GM19455 (cell line): ENCODE measurements at regions not wholly inside any gene's neighbourhood (a gene's known extent, or its start where the extent isn't known, plus 50 kb on each side); places are given as distances from the start of the nearest gene placed in this dataset.
"Not testable (repeated sequence)": the region's sequence is repeated elsewhere in the genome, so short reads cannot be mapped to it uniquely, and the experiment has no call there.

Source experiments
- ATAC-seq: cut with Tn5 transposase; IDR thresholded peaks from one replicate; pipeline ENCODE4 v1.9.1; 2021; ENCODE audit not compliant: unreplicated experiment

DNA sequence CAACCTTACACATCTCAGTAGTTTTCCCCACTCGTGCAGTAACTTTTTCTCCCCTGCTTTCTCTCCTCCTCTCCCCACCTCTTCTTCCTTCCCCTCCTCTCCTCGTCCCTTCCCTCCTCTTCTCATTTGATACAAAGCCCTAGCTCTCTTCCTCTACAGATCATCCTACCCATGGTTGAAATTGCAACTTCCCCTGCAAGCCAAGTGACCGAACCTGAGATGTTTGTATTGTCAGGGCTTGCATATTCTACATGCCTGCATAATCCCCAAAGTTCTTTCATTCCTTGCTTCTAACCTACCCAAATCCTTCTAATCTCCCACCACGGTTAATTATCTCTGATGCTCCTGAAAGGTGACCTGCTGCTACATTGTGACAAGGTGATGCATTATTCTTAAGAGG is 408.6 kb upstream of the AMELY start:
- not testable (repeated sequence) for ATAC-seq

DNA sequence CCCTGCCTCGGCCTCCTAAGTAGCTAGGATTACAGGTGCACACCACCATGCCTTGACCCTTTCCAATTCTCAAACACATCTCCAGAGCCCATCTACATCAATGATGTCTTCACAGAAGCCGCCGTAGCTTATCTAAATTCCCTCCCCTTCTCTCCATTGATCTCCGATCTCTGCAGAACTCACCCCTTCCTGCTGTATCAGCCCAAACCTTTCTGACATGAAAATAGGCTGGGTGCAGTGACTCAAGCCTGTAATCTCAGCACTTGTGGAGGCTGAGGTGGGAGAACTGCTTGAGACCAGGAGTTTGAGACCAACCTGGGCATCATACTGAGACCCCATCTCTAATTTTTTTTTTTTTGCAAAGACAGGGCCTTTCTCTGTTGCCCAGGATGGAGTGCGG is 406.6 kb upstream of the AMELY start:
- ATAC-seq, result no peak

DNA sequence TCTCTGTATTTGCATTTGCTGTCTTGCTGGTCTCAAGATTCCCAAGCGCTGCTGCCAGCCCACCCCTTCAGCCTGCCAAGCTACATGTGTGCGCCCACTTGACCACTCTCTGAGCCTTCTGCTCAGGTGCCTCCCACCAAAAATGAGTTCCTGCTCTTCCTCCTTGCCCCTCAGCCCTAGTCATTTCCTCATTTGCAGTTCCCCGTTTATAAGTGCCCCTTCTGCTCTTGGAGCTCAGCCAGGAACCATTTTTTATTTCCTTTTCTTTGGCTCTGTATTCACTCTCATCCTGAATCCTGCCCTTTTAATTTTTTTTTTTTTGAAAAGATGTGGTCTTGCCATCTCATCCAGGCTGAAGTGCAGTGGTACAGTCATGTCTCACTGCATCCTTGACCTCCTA is 406.0 kb upstream of the AMELY start:
- no peak for ATAC-seq

DNA sequence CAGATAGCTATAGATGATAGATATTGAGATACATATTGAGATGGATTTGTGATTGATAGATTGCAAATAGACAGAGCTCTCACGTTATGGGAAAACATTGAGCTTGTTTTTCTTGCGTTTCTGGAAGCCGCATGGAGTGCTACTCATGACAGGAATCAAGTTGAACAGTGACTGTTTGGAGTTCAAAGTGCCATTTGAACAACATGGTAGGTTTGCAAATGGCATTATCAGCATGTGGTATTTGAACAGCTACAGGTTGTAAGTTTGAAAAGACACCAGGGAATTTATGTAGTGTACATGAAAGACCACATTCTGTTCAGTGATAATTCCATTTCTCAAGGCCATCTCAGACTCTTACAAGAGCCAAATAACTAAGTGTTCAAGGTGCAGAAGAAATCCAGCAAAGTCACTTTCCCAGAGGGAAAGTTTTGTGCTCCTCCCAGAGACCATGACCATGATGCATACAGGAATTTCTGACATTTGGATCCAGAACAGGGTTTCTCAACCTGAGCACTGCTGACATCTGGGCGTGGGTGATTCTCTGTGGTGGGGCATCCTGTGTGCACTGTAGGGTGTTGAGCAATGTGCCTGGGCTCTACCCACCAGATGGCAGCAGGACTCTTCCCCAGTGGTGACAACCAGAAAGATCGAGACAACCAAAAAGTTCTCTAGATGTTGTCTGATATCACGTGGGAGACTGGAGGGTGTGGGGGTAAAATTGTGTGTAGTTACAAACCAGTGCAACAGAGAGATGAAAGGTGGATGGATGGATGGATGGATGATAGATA is 399.1 kb upstream of the AMELY start:
- no peak for ATAC-seq

DNA sequence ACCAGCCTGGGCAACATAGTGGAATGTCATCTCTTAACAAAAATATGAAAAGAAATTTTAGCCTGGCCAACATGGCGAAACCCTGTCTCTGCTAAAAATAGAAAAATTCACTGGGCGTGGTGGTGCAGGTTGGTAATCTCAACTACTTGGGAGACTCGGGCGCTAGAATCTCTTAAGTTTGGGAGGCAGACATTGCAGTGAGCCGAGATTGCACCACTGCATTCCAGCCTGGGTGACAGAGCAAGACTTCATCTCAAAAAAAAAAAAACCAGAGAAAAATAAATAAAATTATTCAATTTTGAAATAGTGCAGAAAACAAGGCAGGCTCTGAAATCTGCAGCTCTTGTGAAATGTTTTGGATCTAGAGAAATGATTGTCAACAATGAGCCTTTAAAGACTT is 397.3 kb upstream of the AMELY start:
- ATAC-seq, result no peak

DNA sequence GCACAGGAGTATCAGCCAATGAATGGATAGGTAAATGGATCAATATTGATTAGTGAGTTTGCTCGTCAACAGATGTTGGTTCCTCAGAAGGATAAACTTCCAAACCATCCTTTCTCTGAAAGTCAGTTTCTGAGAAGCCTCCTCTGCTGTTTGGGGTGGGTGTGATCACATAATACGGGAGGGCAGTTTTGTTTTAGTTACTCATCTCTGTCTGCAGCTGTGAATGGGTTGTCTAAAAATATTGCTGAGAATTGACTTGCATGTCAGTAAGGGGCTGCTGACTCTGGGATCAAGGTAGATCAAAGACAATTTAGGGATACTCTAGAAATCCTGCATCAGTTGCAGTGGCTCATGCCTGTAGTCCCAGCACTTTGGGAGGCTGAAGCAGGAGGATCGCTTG is 390.8 kb upstream of the AMELY start:
- no peak for ATAC-seq

DNA sequence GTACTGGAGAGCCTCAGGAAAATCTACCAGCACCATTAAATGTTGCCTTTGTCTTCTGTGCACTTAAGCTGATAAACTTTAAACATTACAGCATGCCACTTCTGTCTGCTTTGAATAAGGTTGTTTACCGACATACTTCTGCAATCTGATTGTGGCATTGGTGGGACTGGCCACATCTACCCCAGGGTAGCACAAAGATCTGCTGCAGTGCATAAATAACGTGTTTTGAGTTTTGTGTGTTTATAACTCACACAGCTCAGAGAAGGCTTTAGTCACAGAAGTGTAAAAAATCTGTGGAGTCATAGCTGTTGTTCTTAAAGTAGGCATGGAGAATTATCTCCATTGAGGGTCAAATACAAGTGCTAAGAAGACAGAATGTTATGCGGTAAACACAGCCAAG is 388.4 kb upstream of the AMELY start:
- ATAC-seq, result no peak

DNA sequence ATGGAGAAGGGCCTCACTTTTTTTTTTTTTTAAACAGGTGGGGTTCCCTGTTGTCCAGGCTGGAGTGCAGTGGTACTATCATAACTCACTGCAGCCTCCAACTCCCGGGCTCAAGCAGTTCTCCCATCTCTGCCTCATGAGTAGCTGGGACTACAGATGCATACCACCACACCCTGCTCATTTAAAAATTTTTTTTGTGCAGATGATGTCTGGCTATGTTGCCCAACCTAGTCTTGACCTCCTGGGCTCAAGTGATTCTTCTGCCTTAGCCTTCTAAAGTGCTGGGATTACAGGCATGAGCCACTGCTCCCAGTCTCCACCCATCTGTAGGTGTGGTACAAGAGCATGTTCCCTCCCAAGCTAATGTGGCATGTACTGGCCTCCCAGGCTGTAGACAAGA is 380.6 kb upstream of the AMELY start:
- no peak for ATAC-seq

DNA sequence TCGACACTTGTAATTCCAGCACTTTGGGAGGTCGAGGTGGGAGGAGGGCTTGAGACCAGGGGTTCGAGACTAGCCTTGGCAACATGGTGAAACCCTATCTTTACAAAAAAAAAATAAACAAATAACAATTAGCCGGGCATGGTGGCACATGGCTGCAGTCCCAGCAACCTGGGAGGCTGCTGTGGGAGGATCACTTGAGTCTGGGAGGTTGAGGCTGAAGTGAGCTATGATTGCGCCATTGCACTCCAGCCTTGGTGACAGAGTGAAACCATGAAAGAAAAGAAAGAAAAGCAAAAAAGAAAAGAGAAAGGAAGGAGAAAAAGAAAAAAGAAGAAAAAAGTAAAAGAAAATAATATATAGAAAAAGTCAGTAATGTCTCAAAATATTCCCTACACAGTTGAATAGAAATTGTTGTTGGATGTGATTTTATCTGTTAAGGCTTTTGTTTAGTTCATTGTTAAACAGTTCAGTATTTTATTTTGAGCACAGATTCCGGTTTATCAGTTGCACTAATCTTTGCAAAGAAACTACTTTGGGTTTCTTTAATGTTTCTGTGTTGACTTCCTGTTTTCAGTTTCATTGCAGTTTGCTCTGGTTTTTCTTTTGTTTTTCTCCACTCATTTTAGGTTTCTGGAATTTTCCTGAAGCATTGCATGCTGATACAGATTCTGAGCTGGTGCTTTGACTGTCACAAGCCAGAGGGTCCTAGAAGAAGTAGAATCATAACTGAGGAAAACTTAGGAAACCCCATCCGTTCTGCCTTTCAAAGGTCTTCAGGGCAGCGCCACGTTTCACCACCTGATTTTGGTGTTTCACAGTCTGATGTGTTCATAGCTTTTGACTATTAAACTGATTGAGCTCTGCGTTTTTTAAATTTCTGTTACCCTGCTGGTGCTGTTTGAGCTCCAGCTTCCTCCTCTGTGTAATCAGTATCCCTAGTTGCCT is 378.6 kb upstream of the AMELY start:
- peak; percentile 80 for ATAC-seq

DNA sequence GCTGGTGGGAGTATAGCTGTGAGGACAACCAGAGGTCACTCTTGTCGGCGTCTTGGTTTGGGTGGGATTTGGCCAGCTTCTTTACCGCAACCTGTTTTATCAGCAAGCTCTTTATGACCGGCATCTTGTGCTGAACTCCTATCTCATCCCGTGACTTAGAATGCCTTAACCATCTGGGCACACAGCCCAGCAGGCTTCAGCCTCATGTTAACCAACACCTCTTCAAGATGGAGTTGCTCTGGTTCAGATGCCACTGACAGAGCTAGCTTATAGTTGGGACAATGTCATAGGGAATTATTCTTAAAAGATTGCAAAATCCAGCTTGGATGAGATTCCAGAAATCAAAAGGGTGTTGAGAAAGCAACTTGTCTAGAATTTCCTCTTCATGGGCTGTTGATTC is 377.1 kb upstream of the AMELY start:
- no peak for ATAC-seq

DNA sequence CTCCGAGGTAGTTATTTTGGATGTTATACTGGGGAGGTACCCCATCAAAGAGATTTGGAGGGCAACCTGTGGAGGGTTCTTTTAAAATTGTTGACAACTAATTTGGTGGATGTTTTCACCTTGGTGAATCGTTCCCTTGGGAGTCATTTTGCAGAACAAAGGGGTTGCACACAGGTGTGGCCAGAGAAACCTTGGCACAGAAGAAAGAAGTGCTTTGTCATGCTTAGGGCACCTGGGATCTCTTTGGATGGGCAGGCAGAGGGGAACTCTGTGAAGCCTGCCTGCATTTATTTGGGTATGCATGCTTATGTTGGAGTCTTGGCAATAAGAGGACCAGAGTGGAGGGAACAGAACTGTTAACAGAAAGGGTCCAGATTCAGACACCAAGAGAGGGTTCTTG is 376.4 kb upstream of the AMELY start:
- not testable (repeated sequence) for ATAC-seq

DNA sequence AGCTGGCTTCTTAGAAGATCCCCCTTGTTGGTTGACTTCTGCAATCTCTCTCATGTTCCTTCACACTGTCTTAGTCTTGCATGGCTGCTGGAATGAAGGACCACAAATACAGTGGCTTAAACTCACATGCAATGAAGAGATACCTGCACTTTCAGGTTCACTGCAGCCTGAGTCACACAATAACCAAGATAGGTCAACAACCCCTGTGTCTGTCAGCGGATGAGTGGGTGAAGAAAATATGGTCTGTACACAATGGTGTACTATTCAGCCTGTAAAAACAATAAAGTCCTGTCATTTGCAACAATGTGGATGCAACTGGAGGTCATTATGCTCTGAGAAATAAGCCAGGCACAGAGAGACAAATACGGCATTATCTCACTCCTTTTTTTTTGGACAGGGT is 373.8 kb upstream of the AMELY start:
- no peak for ATAC-seq

DNA sequence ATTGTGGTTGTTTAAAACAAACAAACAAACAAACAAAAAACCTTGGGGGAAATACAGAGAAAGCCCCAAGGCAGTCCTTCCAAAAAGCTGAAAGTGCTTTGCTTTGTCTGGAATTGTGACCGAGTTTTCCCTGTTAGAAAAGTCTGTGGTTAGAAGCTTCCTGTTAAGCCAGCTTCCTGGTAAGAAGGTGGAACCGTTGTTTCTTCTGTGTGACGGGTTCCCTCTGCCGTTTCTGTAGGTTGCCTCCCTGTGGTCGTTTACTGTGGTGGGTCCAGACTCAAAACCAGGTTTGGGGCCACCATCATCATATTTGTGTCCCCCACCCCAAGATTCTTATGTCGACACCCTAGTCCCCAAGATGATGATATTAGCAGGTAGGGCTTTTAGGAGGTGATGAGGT is 371.4 kb upstream of the AMELY start:
- ATAC-seq, result no peak

DNA sequence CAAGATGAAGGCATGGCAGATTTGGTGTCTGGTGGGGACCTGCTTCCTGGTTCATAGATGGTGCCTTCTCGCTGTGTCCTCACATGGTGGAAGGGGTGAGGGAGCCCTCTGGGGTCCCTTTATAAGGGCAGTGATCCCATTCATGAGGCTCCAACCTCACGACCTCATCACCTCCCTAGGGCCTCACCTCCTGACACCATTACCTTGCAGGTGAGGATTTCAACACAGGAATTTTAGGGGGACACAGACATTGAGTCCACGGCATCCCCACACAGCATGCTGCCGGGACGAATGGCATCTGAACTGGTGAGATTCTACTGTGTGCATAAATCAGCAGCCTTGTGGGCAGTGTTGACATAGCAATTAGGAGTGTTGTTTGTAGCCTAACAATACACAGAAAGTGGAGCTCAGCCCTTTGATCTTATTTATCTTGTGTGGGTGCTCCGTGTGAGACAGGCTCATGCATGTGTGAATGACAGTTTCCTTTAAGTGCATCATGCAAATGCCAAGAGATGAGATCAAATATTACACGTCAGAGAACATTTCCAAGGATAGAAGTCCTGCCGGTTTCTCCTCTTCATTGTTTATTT is 368.7 kb upstream of the AMELY start:
- not testable (repeated sequence) for ATAC-seq

DNA sequence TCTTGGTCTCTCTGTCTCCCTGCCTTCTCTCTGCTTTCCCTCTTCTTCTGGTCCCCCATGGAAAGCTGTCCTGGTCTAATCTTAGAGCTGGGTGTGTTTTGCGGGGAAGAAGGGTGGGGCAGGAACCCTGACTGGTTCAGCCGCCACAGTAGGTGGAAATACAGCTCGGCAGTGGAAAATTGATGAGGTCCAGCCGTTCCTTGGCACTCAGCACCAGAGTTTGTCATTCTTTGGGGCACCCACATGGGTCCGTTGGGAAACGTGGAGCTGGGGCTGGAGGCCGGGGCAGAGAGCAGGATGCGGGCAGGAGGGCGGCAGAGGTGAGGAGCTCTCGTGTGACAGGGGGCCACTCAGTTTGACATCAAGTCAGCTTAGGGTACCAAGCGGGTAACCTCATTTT is 364.2 kb upstream of the AMELY start:
- no peak for ATAC-seq

DNA sequence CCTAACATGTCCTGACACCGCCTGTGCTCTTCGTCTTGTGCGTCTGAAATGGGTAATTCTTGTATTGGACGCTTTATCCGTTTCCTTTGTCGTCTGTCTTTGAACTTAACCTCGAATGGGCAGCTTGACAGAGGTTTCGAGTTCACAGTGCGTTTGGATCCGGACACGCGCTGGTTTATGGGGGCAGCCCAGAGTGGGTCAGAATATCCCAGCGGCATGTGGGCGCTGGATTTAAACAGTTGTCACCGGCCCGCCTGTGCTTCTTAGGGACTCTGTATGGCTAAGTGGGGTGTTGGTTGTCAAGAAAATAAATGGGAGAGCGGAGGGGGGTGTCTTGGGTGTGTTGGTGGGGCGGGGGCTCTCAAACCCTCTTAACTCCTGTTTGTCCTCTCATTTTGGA is 363.5 kb upstream of the AMELY start:
- no peak for ATAC-seq

DNA sequence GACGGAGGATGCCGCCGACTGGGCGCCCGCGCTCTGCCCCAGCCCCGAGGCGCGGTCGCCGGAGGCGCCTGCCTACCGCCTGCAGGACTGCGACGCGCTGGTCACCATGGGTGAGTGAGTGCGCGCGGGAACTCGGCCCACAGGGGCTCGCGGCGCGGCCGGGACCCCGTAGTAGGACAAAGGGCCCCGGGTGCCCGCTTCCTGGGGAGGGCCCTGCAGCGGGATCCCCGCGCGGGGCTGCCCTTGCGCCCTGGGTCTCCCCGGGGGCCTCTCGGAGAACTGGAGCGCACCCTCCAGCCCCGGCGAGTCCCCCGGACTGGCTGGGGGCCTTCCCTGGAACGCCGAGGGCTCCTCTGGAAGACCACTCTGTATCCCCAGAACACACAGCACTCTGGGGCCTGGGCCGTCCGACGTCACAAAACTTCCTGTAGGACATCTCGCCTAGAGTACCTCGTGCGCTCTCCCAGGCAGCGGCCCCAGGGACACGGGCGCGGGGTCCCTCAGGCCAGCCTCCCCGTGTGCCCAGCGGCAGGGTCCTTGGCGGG is 362.9 kb upstream of the AMELY start:
- peak; percentile 28 for ATAC-seq

DNA sequence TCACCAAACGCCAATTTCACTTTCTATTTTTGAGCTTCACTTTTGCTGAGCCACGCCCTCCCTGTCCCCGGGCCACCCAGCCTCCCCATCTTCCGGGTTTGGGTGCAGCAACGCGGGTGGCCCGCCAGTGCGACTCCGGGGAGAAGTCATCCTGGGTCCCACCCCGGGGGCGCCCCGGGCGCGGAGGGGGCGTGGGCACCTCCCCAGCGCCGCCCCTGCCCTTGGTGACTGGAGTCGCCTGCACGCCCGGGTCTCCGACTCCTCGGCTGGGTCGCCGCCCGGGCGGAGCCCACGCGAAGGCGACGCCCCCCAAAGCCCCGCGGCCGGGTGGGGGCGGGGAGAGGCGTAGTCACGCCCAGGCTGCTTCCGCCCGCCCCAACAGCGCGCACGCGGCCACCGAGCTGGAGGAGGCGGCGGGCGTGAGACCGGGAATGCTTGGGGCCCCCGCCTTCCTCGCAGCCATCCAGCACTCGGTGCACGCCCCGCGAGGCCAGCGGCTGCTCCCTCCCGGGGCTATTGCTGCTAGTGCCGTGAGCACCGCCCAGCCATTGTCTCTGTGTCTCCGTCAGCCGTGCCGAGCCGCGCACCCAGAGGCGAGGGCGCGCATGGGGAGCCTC is 362.1 kb upstream of the AMELY start:
- peak; percentile 75 for ATAC-seq

DNA sequence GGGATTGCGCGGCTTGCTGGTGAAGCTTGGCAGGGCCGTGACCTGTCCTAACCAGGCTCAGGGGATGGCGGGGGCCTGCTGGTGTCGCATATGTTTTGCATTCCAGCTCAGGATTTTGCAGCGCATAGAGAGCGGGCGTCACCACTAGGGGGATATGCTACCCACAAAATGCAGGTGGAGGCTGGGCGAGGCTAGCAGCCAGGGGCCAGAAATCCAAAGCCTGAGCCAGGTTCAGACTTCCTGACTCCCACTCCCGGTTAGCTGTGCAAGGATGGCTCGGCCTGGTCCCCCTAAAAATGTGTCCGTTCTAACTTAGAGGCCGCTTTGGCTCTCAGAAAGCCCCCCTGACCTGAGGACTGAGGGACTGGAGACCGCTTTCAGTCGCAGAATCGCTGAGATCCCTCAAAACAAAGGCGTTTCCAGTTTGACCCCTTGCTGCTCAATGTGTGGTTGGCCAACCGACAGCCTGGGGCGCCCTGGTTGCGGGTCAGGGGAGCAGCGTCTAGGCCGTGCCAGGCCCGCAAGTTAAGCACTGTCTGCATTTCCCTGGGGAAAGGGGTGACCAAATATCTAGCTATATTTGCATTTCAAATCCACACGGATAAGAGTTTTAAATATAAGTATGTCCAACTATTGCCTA is 361.1 kb upstream of the AMELY start:
- ATAC-seq, result peak; percentile 30

DNA sequence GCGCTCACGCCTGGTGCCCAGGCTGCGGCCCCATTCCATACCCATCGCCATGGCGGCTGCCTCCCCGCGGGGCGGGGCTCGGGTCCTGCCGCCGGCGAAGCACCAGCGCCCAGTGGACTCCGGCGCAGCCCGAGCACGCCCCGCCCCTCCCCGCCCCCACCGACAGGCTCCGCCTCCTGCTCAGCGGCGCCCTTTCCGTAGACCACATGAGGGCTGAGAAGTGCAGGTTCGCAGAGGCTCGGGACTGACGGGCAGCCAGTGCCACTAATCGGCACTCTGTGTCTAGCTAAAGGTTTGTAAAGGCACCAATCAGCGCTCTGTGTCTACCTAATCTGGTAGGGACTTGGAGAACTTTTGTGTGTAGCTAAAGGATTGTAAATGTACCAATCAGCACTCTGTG is 352.2 kb upstream of the AMELY start:
- ATAC-seq, result no peak

DNA sequence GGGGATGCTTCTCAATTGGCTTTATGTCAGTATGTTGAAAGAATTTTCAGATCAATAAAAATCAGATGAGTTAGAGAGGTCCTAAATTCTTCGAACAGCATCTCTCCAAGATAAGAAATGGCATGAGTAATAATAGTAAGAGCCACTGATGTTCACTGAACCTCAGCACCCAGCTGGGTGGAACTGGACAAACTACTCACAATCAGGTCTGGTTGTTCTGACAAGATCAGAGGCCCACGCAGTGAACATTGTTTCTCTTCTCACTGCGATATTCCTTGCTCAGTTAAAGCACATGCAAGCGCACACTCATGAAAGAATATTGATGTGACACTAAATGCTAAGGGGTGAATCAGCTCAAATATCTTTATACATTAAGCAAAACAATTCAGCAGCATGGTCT is 351.0 kb upstream of the AMELY start:
- ATAC-seq, result no peak
